K562 (cell line): ENCODE measurements at regions not wholly inside any gene's neighbourhood (a gene's known extent, or its start where the extent isn't known, plus 50 kb on each side); places are given as distances from the start of the nearest gene placed in this dataset.

Experiments used
- ATAC-seq: fragments of 200-7000 bp; cut with Tn5 transposase; 3 replicates; pipeline ENCODE4 v1.9.1; 2020; ENCODE audit warnings: moderate library complexity
- BruUV-seq: library from RNA; stranded (reverse); fragments of 400-500 nt; replicated peaks from 2 replicates; lab custom pipeline; 2021; lab: Mats Ljungman, UMichigan
- CTCF ChIA-PET: fragments of 300-600 bp; formaldehyde crosslinking; extraction: SDS; loops from one replicate; lab custom pipeline; 2021; ENCODE audit warnings: low intra/inter-chr PET ratio; lab: Yijun Ruan, JAX
- POLR2A ChIA-PET: fragments of 300-600, 350-650 bp; sonication (Branson Sonifier 250); formaldehyde crosslinking; extraction: SDS; loops from one replicate; lab custom pipeline; 2021; ENCODE audit warnings: antibody characterized with exemption, inconsistent platforms; lab: Yijun Ruan, JAX
- DNase-seq, 4 experiments: peaks; one replicate each; pipeline versions ENCODE4 v3.0.0 to v3.0.0-alpha.2; 2011 to 2018; ENCODE audit warnings: low spot score in 3 of 4, mixed read lengths in 3 of 4; ENCODE audit errors: extremely low read depth in 1 of 4
- FAIRE-seq: peaks from 2 replicates; lab custom pipeline; 2011; peaks lifted over from hg19 to GRCh38; lab: Jason Lieb, UNC
- H2AFZ ChIP-seq: 2 replicates; pipeline ENCODE4 v1.6.0; 2011; ENCODE audit warnings: low read depth, low read length, control low read depth, inconsistent platforms
- H3K27ac ChIP-seq: fragments of 200-600 bp; 3 replicates; pipeline ENCODE4 v1.8.0; 2011; ENCODE audit warnings: low read depth, mild to moderate bottlenecking, control low read depth, inconsistent platforms, low read length, moderate library complexity, mixed read lengths; ENCODE audit errors: extremely low read depth
- H3K27me3 ChIP-seq, 2 experiments: fragments of 300-600 bp in 1 of 2; 2 replicates in 1 of 2; 3 replicates in 1 of 2; pipeline versions ENCODE4 v1.6.0 to v1.8.0; 2011; ENCODE audit warnings: inconsistent platforms in 2 of 2, low read length in 2 of 2, mild to moderate bottlenecking in 1 of 2, mixed read lengths in 1 of 2, moderate library complexity in 1 of 2; ENCODE audit not compliant: control insufficient read depth in 2 of 2, insufficient read depth in 2 of 2
- H3K36me3 ChIP-seq: fragments of 300-600 bp; 3 replicates; pipeline ENCODE4 v1.8.0; 2011; ENCODE audit warnings: mild to moderate bottlenecking, low read length, inconsistent platforms; ENCODE audit not compliant: control insufficient read depth, insufficient read depth
- H3K4me1 ChIP-seq, 2 experiments: fragments of 200-600 bp in 1 of 2; replicated peaks in 1 of 2; 2 replicates in 1 of 2; 3 replicates in 1 of 2; pipeline versions ENCODE4 v1.5.1 to v1.8.0; 2011; ENCODE audit warnings: inconsistent platforms in 2 of 2, low read length in 2 of 2, mild to moderate bottlenecking in 1 of 2, mixed read lengths in 1 of 2, moderate library complexity in 1 of 2; ENCODE audit not compliant: control insufficient read depth in 2 of 2, insufficient read depth in 2 of 2
- H3K4me2 ChIP-seq: 2 replicates; pipeline ENCODE4 v1.6.1; 2011; ENCODE audit warnings: low read length, control low read depth, inconsistent platforms, mixed read lengths; ENCODE audit not compliant: insufficient read depth
- H3K4me3 ChIP-seq: fragments of 200-600 bp; sonication (generic), shearing (Covaris generic); 2 replicates; pipeline ENCODE4 v1.5.1; 2016; ENCODE audit warnings: control low read depth, inconsistent platforms
- H3K79me2 ChIP-seq: fragments of 200-600 bp; 3 replicates; pipeline ENCODE4 v1.8.0; 2011; ENCODE audit warnings: low read length, inconsistent platforms; ENCODE audit not compliant: control insufficient read depth, insufficient read depth
- H3K9ac ChIP-seq, 2 experiments: 2 replicates each; pipeline versions ENCODE4 v1.6.0 to v1.6.1; 2011; ENCODE audit warnings: low read depth in 2 of 2, low read length in 2 of 2, control low read depth in 1 of 2, inconsistent platforms in 1 of 2, mild to moderate bottlenecking in 1 of 2, mixed read lengths in 1 of 2; ENCODE audit not compliant: insufficient read depth in 1 of 2
- H3K9me1 ChIP-seq: one replicate; pipeline ENCODE4 v1.6.0; 2011; ENCODE audit warnings: inconsistent platforms, mild to moderate bottlenecking, low read length, moderate library complexity; ENCODE audit not compliant: control insufficient read depth, insufficient read depth
- H3K9me3 ChIP-seq: replicated peaks from 2 replicates; pipeline ENCODE4 v1.5.1; 2011; ENCODE audit warnings: low read depth, low read length, inconsistent platforms; ENCODE audit not compliant: control insufficient read depth, insufficient read depth
- H4K20me1 ChIP-seq: replicated peaks from 2 replicates; pipeline ENCODE4 v1.6.1; 2011; ENCODE audit warnings: low read length, inconsistent platforms, mixed read lengths; ENCODE audit not compliant: control insufficient read depth, insufficient read depth
- BHLHE40 ChIP-seq: IDR thresholded peaks from 2 replicates; pipeline ENCODE4 v1.6.1; 2011; ENCODE audit warnings: low read length, improper control_type of control experiment
- DMBX1 ChIP-seq: fragments of 250-450 bp; sonication (Bioruptor Pico); IDR thresholded peaks from 2 replicates; pipeline ENCODE4 v1.8.0; 2022; ENCODE audit warnings: inconsistent platforms, mild to moderate bottlenecking, moderate library complexity, borderline replicate concordance
- FIP1L1 ChIP-seq: fragments of 200-400 bp; formaldehyde crosslinking; IDR thresholded peaks from 2 replicates; pipeline ENCODE4 v1.6.1; 2018; ENCODE audit warnings: mild to moderate bottlenecking, low read depth, low read length; ENCODE audit not compliant: poor library complexity, severe bottlenecking
- ILK ChIP-seq: fragments of 450-650 bp; IDR thresholded peaks from 2 replicates; pipeline ENCODE4 v1.6.1; 2016; ENCODE audit warnings: missing genetic modification characterization, low read depth, mild to moderate bottlenecking, missing compliant biosample characterization, moderate library complexity, borderline replicate concordance
- KDM4B ChIP-seq, 2 experiments: fragments of 450-650 bp in 1 of 2; sonication (generic) in 1 of 2; IDR thresholded peaks; 2 replicates each; pipeline ENCODE4 v1.6.1; 2016 to 2017; ENCODE audit warnings: borderline replicate concordance in 2 of 2, antibody characterized with exemption in 1 of 2, low read depth in 1 of 2, mild to moderate bottlenecking in 1 of 2
- PHTF2 ChIP-seq: fragments of 250-450 bp; sonication (Bioruptor Pico); IDR thresholded peaks from 2 replicates; pipeline ENCODE4 v1.5.0; 2021; ENCODE audit warnings: mild to moderate bottlenecking
- RBM14 ChIP-seq: fragments of 200-400 bp; formaldehyde crosslinking; IDR thresholded peaks from 2 replicates; pipeline ENCODE4 v1.6.1; 2018; ENCODE audit warnings: low read depth, mild to moderate bottlenecking, low read length, moderate library complexity, borderline replicate concordance; ENCODE audit not compliant: insufficient read depth
- SMARCA4 ChIP-seq: fragments of 450-650 bp; IDR thresholded peaks from 2 replicates; pipeline ENCODE4 v1.6.1; 2016
- SP1 ChIP-seq: sonication (generic); formaldehyde crosslinking; IDR thresholded peaks from 2 replicates; pipeline ENCODE4 v1.8.1; 2022; ENCODE audit warnings: mild to moderate bottlenecking, missing genetic modification reagents
- STAG1 ChIP-seq: sonication (generic); formaldehyde crosslinking; IDR thresholded peaks from 2 replicates; pipeline ENCODE4 v1.5.0; 2020; ENCODE audit warnings: missing genetic modification reagents, borderline replicate concordance
- ZBTB7A ChIP-seq: IDR thresholded peaks from 2 replicates; pipeline ENCODE4 v1.6.1; 2011; ENCODE audit warnings: low read depth, mild to moderate bottlenecking, low read length, moderate library complexity, borderline replicate concordance; ENCODE audit not compliant: control insufficient read depth
- ZFP30 ChIP-seq: fragments of 250-450 bp; sonication (Bioruptor Pico); IDR thresholded peaks from 2 replicates; pipeline ENCODE4 v1.8.0; 2022; ENCODE audit warnings: moderate library complexity, mild to moderate bottlenecking, inconsistent platforms, borderline replicate concordance
- ZNF165 ChIP-seq: fragments of 250-450 bp; sonication (Bioruptor Pico); IDR thresholded peaks from 2 replicates; pipeline ENCODE4 v1.4.0; 2020; ENCODE audit warnings: borderline replicate concordance
- ZNF668 ChIP-seq: fragments of 250-450 bp; sonication (Bioruptor Pico); IDR thresholded peaks from 2 replicates; pipeline ENCODE4 v1.8.0; 2022; ENCODE audit warnings: mild to moderate bottlenecking, inconsistent platforms
- ZNF785 ChIP-seq: fragments of 250-450 bp; sonication (Bioruptor Pico); IDR thresholded peaks from 2 replicates; pipeline ENCODE4 v1.4.0; 2020; ENCODE audit warnings: mild to moderate bottlenecking
- WGBS: fragments of 100-300 bp; shearing (Covaris generic); methylation state at CpG from one replicate; pipeline ENCODE4 v1.1.6; 2016; ENCODE audit warnings: low coverage, mixed read lengths; ENCODE audit not compliant: insufficient coverage; ENCODE audit errors: missing lambda C conversion rate; 5-methylcytosine and 5-hydroxymethylcytosine counted together
- in situ Hi-C: fragments of 300-500 bp; cut with MboI; formaldehyde crosslinking; loops from 4 replicates; pipeline ENCODE4 v1.15.0; 2018; ENCODE audit warnings: inconsistent platforms, mixed read lengths
- intact Hi-C: fragments of 100-400 bp; cut with micrococcal nuclease; formaldehyde crosslinking; loops from 2 replicates; pipeline ENCODE4 v1.14.2; 2022
- TF ChIP-seq, protein P1 (sequence below): IDR thresholded peaks from 2 replicates; pipeline ENCODE4 v1.6.1; 2011; ENCODE audit not compliant: insufficient read length; ENCODE audit errors: extremely low read depth
- TF ChIP-seq, protein P2 (sequence below): fragments of 200-400 bp; formaldehyde crosslinking; IDR thresholded peaks from 2 replicates; pipeline ENCODE4 v1.6.1; 2017; ENCODE audit warnings: mild to moderate bottlenecking, low read depth, low read length, moderate library complexity

DNA sequence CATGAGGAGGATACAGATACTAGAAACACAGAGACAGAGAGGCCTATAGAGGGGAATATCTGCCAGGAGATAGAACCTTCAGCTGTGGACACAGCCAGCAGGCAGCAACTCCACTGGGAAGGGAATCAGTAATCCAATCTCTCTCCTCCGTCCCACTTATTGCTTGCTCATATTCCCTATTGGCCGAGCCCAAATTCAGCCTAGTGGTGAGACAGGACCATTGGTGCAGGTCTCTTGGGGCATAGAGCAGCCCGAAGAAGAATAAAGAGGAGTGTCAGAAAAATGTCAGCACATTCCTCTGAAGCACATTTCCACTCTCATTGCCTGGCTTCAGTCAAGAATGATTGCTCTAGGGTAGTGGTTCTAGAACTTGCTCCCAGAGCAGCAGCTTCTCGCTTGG, 1091.5 kb upstream of the GYPC start:
- Histone ChIP-seq H3K27me3 (no peaks in the 10 kb centered on the region), H4K20me1 (no peaks in the 10 kb centered on the region), H3K79me2 (no peaks in the 10 kb centered on the region), H3K27ac (no peak overlapping the region)
- in situ Hi-C loops, result no loop called here
- no TSS peak for BruUV-seq
- no peak for TF ChIP-seq PHTF2 (CRISPR knock-in tag)
- no peak for TF ChIP-seq KDM4B (IDR thresholded peaks at IDR 0.05; ENCODE audit: borderline replicate concordance in 2 of 2, low read depth in 1 of 2)
- no peak for TF ChIP-seq ILK (tag)
- no peak for TF ChIP-seq RBM14
- TF ChIP-seq ZNF668 (CRISPR knock-in tag), result no peak
- TF ChIP-seq, protein P1, sequence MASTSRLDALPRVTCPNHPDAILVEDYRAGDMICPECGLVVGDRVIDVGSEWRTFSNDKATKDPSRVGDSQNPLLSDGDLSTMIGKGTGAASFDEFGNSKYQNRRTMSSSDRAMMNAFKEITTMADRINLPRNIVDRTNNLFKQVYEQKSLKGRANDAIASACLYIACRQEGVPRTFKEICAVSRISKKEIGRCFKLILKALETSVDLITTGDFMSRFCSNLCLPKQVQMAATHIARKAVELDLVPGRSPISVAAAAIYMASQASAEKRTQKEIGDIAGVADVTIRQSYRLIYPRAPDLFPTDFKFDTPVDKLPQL, result no peak
- no peak for TF ChIP-seq ZFP30
- no peak for TF ChIP-seq ZNF165 (CRISPR knock-in tag)
- no peak for TF ChIP-seq STAG1 (CRISPR knock-in tag)
- TF ChIP-seq ZNF785 (CRISPR knock-in tag), result no peak
- no peak for TF ChIP-seq FIP1L1
- TF ChIP-seq SP1, result no peak
- TF ChIP-seq DMBX1 (CRISPR knock-in tag), result no peak
- TF ChIP-seq SMARCA4, result no peak
- no peak for TF ChIP-seq ZBTB7A
- TF ChIP-seq, protein P2, sequence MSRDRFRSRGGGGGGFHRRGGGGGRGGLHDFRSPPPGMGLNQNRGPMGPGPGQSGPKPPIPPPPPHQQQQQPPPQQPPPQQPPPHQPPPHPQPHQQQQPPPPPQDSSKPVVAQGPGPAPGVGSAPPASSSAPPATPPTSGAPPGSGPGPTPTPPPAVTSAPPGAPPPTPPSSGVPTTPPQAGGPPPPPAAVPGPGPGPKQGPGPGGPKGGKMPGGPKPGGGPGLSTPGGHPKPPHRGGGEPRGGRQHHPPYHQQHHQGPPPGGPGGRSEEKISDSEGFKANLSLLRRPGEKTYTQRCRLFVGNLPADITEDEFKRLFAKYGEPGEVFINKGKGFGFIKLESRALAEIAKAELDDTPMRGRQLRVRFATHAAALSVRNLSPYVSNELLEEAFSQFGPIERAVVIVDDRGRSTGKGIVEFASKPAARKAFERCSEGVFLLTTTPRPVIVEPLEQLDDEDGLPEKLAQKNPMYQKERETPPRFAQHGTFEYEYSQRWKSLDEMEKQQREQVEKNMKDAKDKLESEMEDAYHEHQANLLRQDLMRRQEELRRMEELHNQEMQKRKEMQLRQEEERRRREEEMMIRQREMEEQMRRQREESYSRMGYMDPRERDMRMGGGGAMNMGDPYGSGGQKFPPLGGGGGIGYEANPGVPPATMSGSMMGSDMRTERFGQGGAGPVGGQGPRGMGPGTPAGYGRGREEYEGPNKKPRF, result no peak
- no peak for TF ChIP-seq BHLHE40
- TF ChIP-seq, all 486 proteins: peak for 0
- H3K9me1 ChIP-seq, result no peaks in the 10 kb centered on the region
- H3K9ac ChIP-seq, result no peak overlapping the region
- no peaks in the 10 kb centered on the region for H3K36me3 ChIP-seq
- no peak overlapping the region for H3K4me3 ChIP-seq
- ATAC-seq, result no peak
- H3K9me3 ChIP-seq, result no peaks in the 10 kb centered on the region
- H3K4me1 ChIP-seq, result no peaks in the 10 kb centered on the region
- ChIA-PET CTCF (no interaction called here), POLR2A (no interaction called here)
- DNase-seq, result no peak
- FAIRE-seq, result no peak
- H2AFZ ChIP-seq, result no peak overlapping the region
- 0% methylated on average over 4 of the region's 4 CpGs for WGBS
- intact Hi-C loops, result no loop called here
- H3K4me2 ChIP-seq, result no peak overlapping the region
